Activated T-helper 1 cell treated with anti-CD3 and anti-CD28 coated beads, Interleukin-2, amount 50 U/mL, for 16 hours (primary cell): ENCODE measurements at regions not wholly inside any gene's neighbourhood (a gene's known extent, or its start where the extent isn't known, plus 50 kb on each side); places are given as distances from the start of the nearest gene placed in this dataset.

Experiments used
- DNase-seq, 2 donors: peaks; one replicate each; pipeline ENCODE4 v3.0.0-alpha.2; 2020; ENCODE audit warnings: low read depth in 1 of 2, low spot score in 1 of 2

GRCh38 chr7:132733860-132734259 lies 157.6 kb upstream of the PLXNA4 start:
- no peak for DNase-seq

GRCh38 chr7:132732321-132732865 lies 156.1 kb upstream of the PLXNA4 start:
- DNase-seq, result no peak

- no peak for DNase-seq
Measured at GRCh38 chr7:132730105-132730504, 153.8 kb upstream of the PLXNA4 start.

- DNase-seq, result no peak
Measured at GRCh38 chr7:132723506-132724081, 147.3 kb upstream of the PLXNA4 start.

- DNase-seq, result no peak
Measured at GRCh38 chr7:132720835-132721234, 144.6 kb upstream of the PLXNA4 start.

GRCh38 chr7:132713893-132714292 lies 137.6 kb upstream of the PLXNA4 start:
- DNase-seq, result no peak

- no peak for DNase-seq
Measured at GRCh38 chr7:132709971-132710567, 133.8 kb upstream of the PLXNA4 start.

- DNase-seq, result no peak
Measured at GRCh38 chr7:132708470-132708869, 132.2 kb upstream of the PLXNA4 start.

- no peak for DNase-seq
Measured at GRCh38 chr7:132705146-132705545, 128.9 kb upstream of the PLXNA4 start.

- no peak for DNase-seq
Measured at GRCh38 chr7:132703742-132704141, 127.5 kb upstream of the PLXNA4 start.

GRCh38 chr7:132697003-132697402 lies 120.7 kb upstream of the PLXNA4 start:
- DNase-seq, result no peak

GRCh38 chr7:132696332-132696731 lies 120.1 kb upstream of the PLXNA4 start:
- DNase-seq, result no peak

GRCh38 chr7:132691201-132691600 lies 114.9 kb upstream of the PLXNA4 start:
- no peak for DNase-seq

GRCh38 chr7:132690174-132690573 lies 113.9 kb upstream of the PLXNA4 start:
- no peak for DNase-seq

- no peak for DNase-seq
Measured at GRCh38 chr7:132687981-132688383, 111.7 kb upstream of the PLXNA4 start.

GRCh38 chr7:132687016-132687415 lies 110.7 kb upstream of the PLXNA4 start:
- no peak for DNase-seq

GRCh38 chr7:132685277-132685676 lies 109.0 kb upstream of the PLXNA4 start:
- DNase-seq, result no peak

GRCh38 chr7:132683896-132684690 lies 107.8 kb upstream of the PLXNA4 start:
- DNase-seq, result no peak

GRCh38 chr7:132681951-132682350 lies 105.7 kb upstream of the PLXNA4 start:
- no peak for DNase-seq

GRCh38 chr7:132680590-132680989 lies 104.3 kb upstream of the PLXNA4 start:
- no peak for DNase-seq

GRCh38 chr7:132678656-132679055 lies 102.4 kb upstream of the PLXNA4 start:
- no peak for DNase-seq

- no peak for DNase-seq
Measured at GRCh38 chr7:132677918-132678317, 101.6 kb upstream of the PLXNA4 start.
